GM12878 (cell line): ENCODE measurements at regions not wholly inside any gene's neighbourhood (a gene's known extent, or its start where the extent isn't known, plus 50 kb on each side); places are given as distances from the start of the nearest gene placed in this dataset.

ENCODE experiments used
- EZH2 ChIP-seq: IDR thresholded peaks from 2 replicates; pipeline ENCODE4 v1.6.1; 2012; ENCODE audit warnings: low read depth, mild to moderate bottlenecking, control low read depth, inconsistent platforms, low read length, borderline replicate concordance; ENCODE audit not compliant: control insufficient read depth
- SUZ12 ChIP-seq: fragments of 200-600 bp; sonication (generic); IDR thresholded peaks from one replicate; pipeline ENCODE4 v1.6.1; 2018; ENCODE audit warnings: antibody characterized with exemption, mild to moderate bottlenecking; ENCODE audit not compliant: unreplicated experiment
- USF2 ChIP-seq: IDR thresholded peaks from 2 replicates; pipeline ENCODE4 v1.6.1; 2011; ENCODE audit warnings: low read depth, low read length, improper control_type of control experiment, borderline replicate concordance

GRCh38 chr1:213371847-213372619 lies 321.0 kb downstream of the RPS6KC1 start:
- TF ChIP-seq SUZ12 (no peak), USF2 (no peak), EZH2 (no peak)
